Gastroesophageal sphincter (tissue), 4 donors: ENCODE measurements at regions not wholly inside any gene's neighbourhood (a gene's known extent, or its start where the extent isn't known, plus 50 kb on each side); places are given as distances from the start of the nearest gene placed in this dataset.

ENCODE experiments used
- ATAC-seq: fragments of 150-250 bp; one replicate; pipeline ENCODE4 v1.9.1; 2016; ENCODE audit warnings: mild to moderate bottlenecking, moderate library complexity
- H3K27ac ChIP-seq, 4 donors: fragments of 200-600 bp; sonication (generic) in 3 of 4; 1 replicate in 3 of 4; 2 replicates in 1 of 4; pipeline ENCODE4 v1.5.1; 2016 to 2019
- H3K27me3 ChIP-seq: fragments of 200-600 bp; sonication (generic); one replicate; pipeline ENCODE4 v1.5.1; 2019
- H3K36me3 ChIP-seq, 2 donors: fragments of 200-600 bp; sonication (generic); one replicate each; pipeline ENCODE4 v1.5.1; 2019; ENCODE audit warnings: control low read depth in 1 of 2
- H3K4me1 ChIP-seq, 3 donors: fragments of 200-600 bp; sonication (generic); 1 replicate in 2 of 3; 2 replicates in 1 of 3; pipeline ENCODE4 v1.5.1; 2016 to 2019; ENCODE audit warnings: control low read depth in 2 of 3
- H3K4me3 ChIP-seq, 2 donors: fragments of 200-600 bp; sonication (generic); one replicate each; pipeline ENCODE4 v1.5.1; 2019; ENCODE audit warnings: mild to moderate bottlenecking in 1 of 2, moderate library complexity in 1 of 2
- H3K9me3 ChIP-seq, 3 donors: fragments of 200-600 bp; sonication (generic); one replicate each; pipeline ENCODE4 v1.5.1; 2017 to 2019; ENCODE audit warnings: control low read depth in 2 of 3
- EP300 ChIP-seq: sonication (generic); formaldehyde crosslinking; IDR thresholded peaks from one replicate; pipeline ENCODE4 v1.6.1; 2017; ENCODE audit warnings: antibody characterized with exemption, mild to moderate bottlenecking
- POLR2A ChIP-seq, 2 donors: fragments of 450-650 bp; IDR thresholded peaks; one replicate each; pipeline ENCODE4 v1.6.1; 2017; ENCODE audit warnings: antibody characterized with exemption in 2 of 2, mild to moderate bottlenecking in 2 of 2, moderate library complexity in 1 of 2
- POLR2AphosphoS5 ChIP-seq: sonication (generic); formaldehyde crosslinking; IDR thresholded peaks from one replicate; pipeline ENCODE4 v1.6.1; 2017; ENCODE audit warnings: antibody characterized with exemption
- WGBS, 2 donors: methylation state at CpG; one replicate each; pipeline ENCODE4 v1.1.5; 2018; ENCODE audit warnings: low coverage in 1 of 2; 5-methylcytosine and 5-hydroxymethylcytosine counted together
- TF ChIP-seq, protein P1 (sequence below), 4 experiments: fragments of 200-600 bp in 2 of 4; fragments of 450-650 bp in 2 of 4; sonication (generic) in 1 of 4; IDR thresholded peaks; one replicate each; pipeline ENCODE4 v1.5.1; 2017 to 2019; ENCODE audit warnings: antibody characterized with exemption in 4 of 4, mild to moderate bottlenecking in 2 of 4, moderate library complexity in 2 of 4

DNA sequence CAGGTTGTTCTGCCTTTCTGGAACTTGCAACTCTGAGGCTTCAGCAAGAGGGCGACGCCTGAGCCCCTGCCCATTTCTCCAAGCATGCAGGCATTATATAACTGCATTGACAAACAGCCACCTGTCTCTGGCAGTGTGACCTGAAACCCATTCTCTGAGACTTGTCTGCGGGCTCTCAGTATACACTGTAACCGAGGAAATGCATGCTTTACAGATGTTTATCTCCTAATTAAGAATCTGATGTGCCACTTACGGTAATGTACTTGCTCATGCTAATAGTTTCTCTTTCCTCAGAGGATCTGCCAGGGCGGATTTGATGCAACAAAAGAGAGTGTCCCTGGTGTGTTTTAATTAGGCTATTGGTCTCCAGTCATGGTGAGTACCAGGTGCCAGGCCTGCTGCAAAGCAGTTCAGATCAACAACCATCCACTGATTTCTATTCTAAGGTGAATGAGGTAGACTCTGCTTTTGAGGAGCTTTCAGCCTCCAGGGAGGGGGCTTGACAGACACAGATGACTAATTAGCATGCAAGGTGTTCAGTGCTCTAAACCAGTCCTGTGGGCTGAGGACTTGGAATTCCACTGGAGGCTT is 593.7 kb upstream of the KLF4 start:
- Histone ChIP-seq H3K27me3 (no peaks in the 10 kb centered on the region), H3K9me3 (no peaks in the 10 kb centered on the region), H3K4me1 (no peaks in the 10 kb centered on the region), H3K36me3 (no peaks in the 10 kb centered on the region), H3K4me3 (no peak overlapping the region), H3K27ac (no peak overlapping the region)
- 80 to 89% methylated on average over 2 to 6 of the region's 6 CpGs for WGBS, 2 donors
- no peak for ATAC-seq
- TF ChIP-seq POLR2AphosphoS5: no peak
- TF ChIP-seq, protein P1, sequence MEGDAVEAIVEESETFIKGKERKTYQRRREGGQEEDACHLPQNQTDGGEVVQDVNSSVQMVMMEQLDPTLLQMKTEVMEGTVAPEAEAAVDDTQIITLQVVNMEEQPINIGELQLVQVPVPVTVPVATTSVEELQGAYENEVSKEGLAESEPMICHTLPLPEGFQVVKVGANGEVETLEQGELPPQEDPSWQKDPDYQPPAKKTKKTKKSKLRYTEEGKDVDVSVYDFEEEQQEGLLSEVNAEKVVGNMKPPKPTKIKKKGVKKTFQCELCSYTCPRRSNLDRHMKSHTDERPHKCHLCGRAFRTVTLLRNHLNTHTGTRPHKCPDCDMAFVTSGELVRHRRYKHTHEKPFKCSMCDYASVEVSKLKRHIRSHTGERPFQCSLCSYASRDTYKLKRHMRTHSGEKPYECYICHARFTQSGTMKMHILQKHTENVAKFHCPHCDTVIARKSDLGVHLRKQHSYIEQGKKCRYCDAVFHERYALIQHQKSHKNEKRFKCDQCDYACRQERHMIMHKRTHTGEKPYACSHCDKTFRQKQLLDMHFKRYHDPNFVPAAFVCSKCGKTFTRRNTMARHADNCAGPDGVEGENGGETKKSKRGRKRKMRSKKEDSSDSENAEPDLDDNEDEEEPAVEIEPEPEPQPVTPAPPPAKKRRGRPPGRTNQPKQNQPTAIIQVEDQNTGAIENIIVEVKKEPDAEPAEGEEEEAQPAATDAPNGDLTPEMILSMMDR (IDR thresholded peaks at IDR 0.05): no peak
- no peak for TF ChIP-seq EP300
- TF ChIP-seq POLR2A (IDR thresholded peaks at IDR 0.05): no peak

DNA sequence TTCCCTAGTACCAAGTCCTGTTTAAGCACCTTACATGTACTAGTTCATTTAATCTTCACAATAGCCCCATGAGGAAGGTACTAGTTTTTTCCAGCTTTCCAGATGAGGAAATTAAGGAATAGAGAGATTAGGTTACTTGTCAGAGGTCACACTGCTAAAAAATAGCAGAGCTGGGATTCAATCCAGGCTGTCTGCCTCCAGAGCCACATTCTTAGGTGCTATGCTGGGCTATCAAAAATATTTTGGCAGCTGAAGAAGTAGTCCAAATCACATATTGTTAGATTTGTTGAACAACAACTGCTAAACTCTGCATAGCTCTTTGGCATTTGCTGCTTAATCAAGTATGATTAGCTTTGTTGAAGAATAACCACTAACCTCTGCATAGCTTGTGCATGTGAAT is 591.5 kb upstream of the KLF4 start:
- Histone ChIP-seq H3K4me1 (no peaks in the 10 kb centered on the region), H3K36me3 (no peaks in the 10 kb centered on the region), H3K9me3 (no peaks in the 10 kb centered on the region), H3K27ac (no peak overlapping the region), H3K4me3 (no peak overlapping the region), H3K27me3 (no peaks in the 10 kb centered on the region)
- no peak for ATAC-seq
- TF ChIP-seq POLR2A (IDR thresholded peaks at IDR 0.05) (no peak), POLR2AphosphoS5 (no peak), EP300 (no peak)
- TF ChIP-seq, protein P1 (IDR thresholded peaks at IDR 0.05): no peak

DNA sequence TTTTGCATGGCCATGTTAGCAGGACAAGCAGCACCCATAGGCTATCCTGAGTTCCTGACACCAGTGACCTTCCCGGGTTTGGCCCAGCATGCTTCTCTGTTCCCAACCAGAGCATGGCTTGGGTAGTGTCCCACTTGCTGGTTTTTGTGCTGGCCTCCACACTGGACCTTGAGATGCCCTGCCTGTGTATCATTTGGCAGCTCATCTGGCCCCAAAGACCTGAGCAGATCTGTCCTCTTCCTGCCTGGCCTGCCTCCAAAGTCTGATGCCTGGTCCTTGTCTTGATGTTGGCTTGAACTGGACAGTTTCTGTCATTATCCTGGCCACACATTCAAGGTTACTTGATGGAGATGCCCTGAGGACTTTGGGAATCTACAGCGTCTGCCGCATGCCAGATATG is 590.7 kb upstream of the KLF4 start:
- no peak for ATAC-seq
- no peaks in the 10 kb centered on the region for H3K27me3 ChIP-seq
- WGBS, 2 donors: 100% methylated on average over 2 of the region's 3 CpGs; no CpG with 5 or more reads in 1 of the 2 donors
- H3K9me3 ChIP-seq: no peaks in the 10 kb centered on the region
- no peak overlapping the region for H3K4me3 ChIP-seq
- no peaks in the 10 kb centered on the region for H3K4me1 ChIP-seq
- H3K27ac ChIP-seq: no peak overlapping the region
- H3K36me3 ChIP-seq: no peaks in the 10 kb centered on the region
- TF ChIP-seq EP300: no peak
- TF ChIP-seq POLR2A (IDR thresholded peaks at IDR 0.05): no peak
- TF ChIP-seq, protein P1 (IDR thresholded peaks at IDR 0.05): no peak
- no peak for TF ChIP-seq POLR2AphosphoS5

DNA sequence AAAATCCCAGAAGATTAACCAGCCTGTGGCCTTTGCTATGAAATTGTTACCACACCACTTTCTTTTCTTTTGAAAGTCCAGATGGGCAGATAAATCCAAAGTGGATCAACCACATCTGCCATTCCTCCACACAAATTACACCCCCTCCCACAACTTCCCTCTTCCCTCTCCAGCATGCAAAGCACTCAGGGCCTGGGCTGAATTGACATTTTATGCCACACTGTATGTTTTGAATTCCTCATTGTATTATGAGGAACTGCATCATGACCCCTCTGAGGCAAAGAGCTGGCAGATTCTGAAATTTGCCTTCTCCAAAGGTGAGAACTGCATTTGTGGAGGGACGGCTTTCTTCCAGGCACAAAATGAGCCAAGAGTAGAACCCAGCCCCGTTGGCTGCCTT is 589.2 kb upstream of the KLF4 start:
- no peak for TF ChIP-seq EP300
- no peak for TF ChIP-seq POLR2AphosphoS5
- TF ChIP-seq POLR2A (IDR thresholded peaks at IDR 0.05): no peak
- TF ChIP-seq, protein P1 (IDR thresholded peaks at IDR 0.05): no peak
- no CpG with 5 or more reads among the region's 2 CpGs for WGBS, 2 donors
- no peaks in the 10 kb centered on the region for H3K36me3 ChIP-seq
- H3K27ac ChIP-seq: no peak overlapping the region
- no peaks in the 10 kb centered on the region for H3K27me3 ChIP-seq
- ATAC-seq: peak; percentile 48
- H3K4me1 ChIP-seq: no peaks in the 10 kb centered on the region
- H3K9me3 ChIP-seq: no peaks in the 10 kb centered on the region
- no peak overlapping the region for H3K4me3 ChIP-seq

DNA sequence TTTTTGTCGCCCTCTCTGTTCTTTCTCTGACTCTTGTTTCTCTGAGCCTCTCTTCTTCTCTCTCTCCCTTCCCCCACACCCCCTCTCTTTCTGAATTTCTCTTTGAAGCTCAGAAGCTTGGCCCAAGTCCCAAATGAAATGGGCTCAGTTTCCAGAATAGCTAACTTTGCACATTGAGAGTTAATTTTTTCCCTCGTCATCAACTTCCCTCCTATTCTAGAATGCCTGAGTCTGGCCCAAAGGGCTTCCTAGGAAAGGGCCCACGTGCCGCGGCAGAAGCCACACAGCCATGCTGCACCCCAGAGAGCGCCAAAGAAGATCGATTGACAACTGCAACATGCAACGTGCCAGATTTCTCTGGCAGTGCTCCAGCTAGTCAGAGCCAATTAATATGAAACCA is 588.8 kb upstream of the KLF4 start:
- no peaks in the 10 kb centered on the region for H3K27me3 ChIP-seq
- no peak for ATAC-seq
- H3K9me3 ChIP-seq: no peaks in the 10 kb centered on the region
- H3K36me3 ChIP-seq: no peaks in the 10 kb centered on the region
- 45 to 81% methylated on average over 2 to 3 of the region's 8 CpGs for WGBS, 2 donors
- TF ChIP-seq, protein P1 (IDR thresholded peaks at IDR 0.05): no peak
- no peak for TF ChIP-seq POLR2A (IDR thresholded peaks at IDR 0.05)
- TF ChIP-seq EP300: no peak
- TF ChIP-seq POLR2AphosphoS5: no peak
- H3K4me3 ChIP-seq: no peak overlapping the region
- no peaks in the 10 kb centered on the region for H3K4me1 ChIP-seq
- H3K27ac ChIP-seq: no peak overlapping the region
